A549 (cell line): ENCODE measurements at regions not wholly inside any gene's neighbourhood (a gene's known extent, or its start where the extent isn't known, plus 50 kb on each side); places are given as distances from the start of the nearest gene placed in this dataset.

Experiments used
- BCL3 ChIP-seq: fragments of >200 bp; sonication (Bioruptor Twin); formaldehyde crosslinking; IDR thresholded peaks from 3 replicates; pipeline ENCODE4 v1.6.1; 2016
- CEBPB ChIP-seq, 2 experiments: fragments of >200 bp in 1 of 2; sonication (Bioruptor Twin) in 1 of 2; formaldehyde crosslinking in 1 of 2; IDR thresholded peaks; 2 replicates each; pipeline ENCODE4 v1.6.1; 2012 to 2016
- ELK1 ChIP-seq: fragments of 150-350 bp; IDR thresholded peaks from 2 replicates; pipeline ENCODE4 v1.6.1; 2014; ENCODE audit warnings: low read depth, mild to moderate bottlenecking, low read length
- HDAC2 ChIP-seq: fragments of 200-600 bp; sonication (generic); IDR thresholded peaks from 2 replicates; pipeline ENCODE4 v1.6.1; 2016
- HOXB13 ChIP-seq: fragments of 250-450 bp; sonication (Bioruptor Pico); IDR thresholded peaks from 2 replicates; pipeline ENCODE4 v1.5.0; 2020; ENCODE audit warnings: low read depth, mild to moderate bottlenecking, moderate library complexity
- MAZ ChIP-seq: fragments of 150-350 bp; IDR thresholded peaks from 2 replicates; pipeline ENCODE4 v1.6.1; 2014; ENCODE audit warnings: antibody characterized with exemption, low read depth, low read length, borderline replicate concordance
- MYC ChIP-seq: IDR thresholded peaks from 2 replicates; pipeline ENCODE4 v1.6.1; 2012; ENCODE audit warnings: mild to moderate bottlenecking, inconsistent platforms, low read length, improper control_type of control experiment, borderline replicate concordance
- POLR2A ChIP-seq: IDR thresholded peaks from 2 replicates; pipeline ENCODE4 v1.6.1; 2012; ENCODE audit warnings: mild to moderate bottlenecking, low read length
- RCOR1 ChIP-seq: fragments of 150-350 bp; IDR thresholded peaks from 2 replicates; pipeline ENCODE4 v1.6.1; 2014; ENCODE audit warnings: antibody characterized with exemption, low read length, low read depth
- TF ChIP-seq, protein P1 (sequence below): IDR thresholded peaks from 2 replicates; pipeline ENCODE4 v1.6.1; 2012
- TF ChIP-seq, protein P2 (sequence below): fragments of >200 bp; sonication (Bioruptor Twin); formaldehyde crosslinking; IDR thresholded peaks from 3 replicates; pipeline ENCODE4 v1.5.1; 2016
- TF ChIP-seq, protein P3 (sequence below): fragments of >200 bp; sonication (Bioruptor Twin); formaldehyde crosslinking; IDR thresholded peaks from 2 replicates; pipeline ENCODE4 v1.6.1; 2016

DNA sequence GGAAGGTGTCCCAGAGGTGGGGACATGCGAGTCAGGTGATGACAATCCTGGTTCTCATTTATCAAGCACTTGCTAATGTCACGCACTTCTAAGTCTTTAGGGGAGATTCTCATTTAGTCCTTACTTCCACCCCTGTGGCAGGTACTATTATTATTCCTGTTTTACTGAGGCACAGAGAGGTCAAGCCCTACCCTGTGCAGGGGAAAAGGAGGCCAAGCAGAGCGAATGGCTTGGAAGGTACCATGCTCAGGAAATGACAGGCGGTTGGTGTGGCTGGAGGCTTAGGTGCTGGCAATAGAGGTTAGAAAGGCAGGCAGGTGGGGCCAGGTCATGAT, 268.9 kb downstream of the UACA start:
- TF ChIP-seq HOXB13 (CRISPR knock-in tag) (peak; percentile 40; the same call in 1 of the 2 replicates), MAZ (no peak), POLR2A (no peak), BCL3 (no peak), ELK1 (no peak), HDAC2 (no peak), RCOR1 (no peak), CEBPB (IDR thresholded peaks at IDR 0.05) (no peak), MYC (no peak)
- TF ChIP-seq, protein P1, sequence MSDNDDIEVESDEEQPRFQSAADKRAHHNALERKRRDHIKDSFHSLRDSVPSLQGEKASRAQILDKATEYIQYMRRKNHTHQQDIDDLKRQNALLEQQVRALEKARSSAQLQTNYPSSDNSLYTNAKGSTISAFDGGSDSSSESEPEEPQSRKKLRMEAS = no peak
- TF ChIP-seq, protein P2, sequence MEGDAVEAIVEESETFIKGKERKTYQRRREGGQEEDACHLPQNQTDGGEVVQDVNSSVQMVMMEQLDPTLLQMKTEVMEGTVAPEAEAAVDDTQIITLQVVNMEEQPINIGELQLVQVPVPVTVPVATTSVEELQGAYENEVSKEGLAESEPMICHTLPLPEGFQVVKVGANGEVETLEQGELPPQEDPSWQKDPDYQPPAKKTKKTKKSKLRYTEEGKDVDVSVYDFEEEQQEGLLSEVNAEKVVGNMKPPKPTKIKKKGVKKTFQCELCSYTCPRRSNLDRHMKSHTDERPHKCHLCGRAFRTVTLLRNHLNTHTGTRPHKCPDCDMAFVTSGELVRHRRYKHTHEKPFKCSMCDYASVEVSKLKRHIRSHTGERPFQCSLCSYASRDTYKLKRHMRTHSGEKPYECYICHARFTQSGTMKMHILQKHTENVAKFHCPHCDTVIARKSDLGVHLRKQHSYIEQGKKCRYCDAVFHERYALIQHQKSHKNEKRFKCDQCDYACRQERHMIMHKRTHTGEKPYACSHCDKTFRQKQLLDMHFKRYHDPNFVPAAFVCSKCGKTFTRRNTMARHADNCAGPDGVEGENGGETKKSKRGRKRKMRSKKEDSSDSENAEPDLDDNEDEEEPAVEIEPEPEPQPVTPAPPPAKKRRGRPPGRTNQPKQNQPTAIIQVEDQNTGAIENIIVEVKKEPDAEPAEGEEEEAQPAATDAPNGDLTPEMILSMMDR = no peak
- TF ChIP-seq, protein P3, sequence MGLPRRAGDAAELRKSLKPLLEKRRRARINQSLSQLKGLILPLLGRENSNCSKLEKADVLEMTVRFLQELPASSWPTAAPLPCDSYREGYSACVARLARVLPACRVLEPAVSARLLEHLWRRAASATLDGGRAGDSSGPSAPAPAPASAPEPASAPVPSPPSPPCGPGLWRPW = no peak
